Chondrocyte (in vitro differentiated cells): ENCODE measurements at regions not wholly inside any gene's neighbourhood (a gene's known extent, or its start where the extent isn't known, plus 50 kb on each side); places are given as distances from the start of the nearest gene placed in this dataset.

Experiments used
- DNase-seq: peaks from one replicate; pipeline ENCODE4 v3.0.0; 2021; ENCODE audit warnings: mixed read lengths, low spot score
- H3K27ac Mint-ChIP-seq: one replicate; pipeline ENCODE4 v1.8.0; 2021; ENCODE audit warnings: mild to moderate bottlenecking, moderate library complexity, mixed read lengths; ENCODE audit not compliant: unreplicated experiment
- H3K27me3 Mint-ChIP-seq: 2 replicates; pipeline ENCODE4 v1.8.0; 2021; ENCODE audit warnings: low read depth, mixed read lengths
- H3K36me3 Mint-ChIP-seq: 2 replicates; pipeline ENCODE4 v1.8.0; 2021; ENCODE audit warnings: low read depth, mixed read lengths
- H3K4me1 Mint-ChIP-seq: 2 replicates; pipeline ENCODE4 v1.8.0; 2021; ENCODE audit warnings: low read depth, mild to moderate bottlenecking, mixed read lengths
- H3K4me3 Mint-ChIP-seq: one replicate; pipeline ENCODE4 v1.8.0; 2021; ENCODE audit warnings: mild to moderate bottlenecking, moderate library complexity, mixed read lengths; ENCODE audit not compliant: unreplicated experiment
- H3K9me3 Mint-ChIP-seq: 2 replicates; pipeline ENCODE4 v1.8.0; 2021; ENCODE audit warnings: low read depth, mixed read lengths
- CTCF ChIP-seq: fragments of 200-600 bp; sonication (generic); IDR thresholded peaks from 2 replicates; pipeline ENCODE4 v1.5.0; 2021; ENCODE audit warnings: antibody characterized with exemption, mild to moderate bottlenecking, moderate library complexity

GRCh38 chr7:68846811-68847325, 751.4 kb upstream of the AUTS2 start:
- Mint-ChIP-seq H3K27ac (no peak overlapping the region), H3K27me3 (peaks cover 10% of the 10 kb centered on the region), H3K4me3 (no peak overlapping the region), H3K9me3 (no peaks in the 10 kb centered on the region), H3K36me3 (no peaks in the 10 kb centered on the region), H3K4me1 (no peaks in the 10 kb centered on the region)
- no peak for TF ChIP-seq CTCF
- no peak for DNase-seq

GRCh38 chr7:68853254-68853653, 745.0 kb upstream of the AUTS2 start:
- Mint-ChIP-seq H3K4me3 (no peak overlapping the region), H3K4me1 (no peaks in the 10 kb centered on the region), H3K36me3 (no peaks in the 10 kb centered on the region), H3K27ac (no peak overlapping the region), H3K27me3 (no peaks in the 10 kb centered on the region), H3K9me3 (no peaks in the 10 kb centered on the region)
- no peak for DNase-seq
- no peak for TF ChIP-seq CTCF

GRCh38 chr7:68857571-68857970, 740.7 kb upstream of the AUTS2 start:
- H3K36me3 Mint-ChIP-seq, result no peaks in the 10 kb centered on the region

GRCh38 chr7:68858497-68858896, 739.8 kb upstream of the AUTS2 start:
- H3K4me3 Mint-ChIP-seq, result no peak overlapping the region
- no peak overlapping the region for H3K27ac Mint-ChIP-seq
- TF ChIP-seq CTCF, result no peak
- H3K4me1 Mint-ChIP-seq, result no peaks in the 10 kb centered on the region
- no peak for DNase-seq
- H3K36me3 Mint-ChIP-seq, result no peaks in the 10 kb centered on the region
- H3K27me3 Mint-ChIP-seq, result no peaks in the 10 kb centered on the region
- no peaks in the 10 kb centered on the region for H3K9me3 Mint-ChIP-seq

More at GRCh38 chr7:68857571-68857970, 740.7 kb upstream of the AUTS2 start:
- TF ChIP-seq CTCF, result no peak
- Mint-ChIP-seq H3K27ac (no peak overlapping the region), H3K4me1 (no peaks in the 10 kb centered on the region), H3K27me3 (no peaks in the 10 kb centered on the region), H3K9me3 (no peaks in the 10 kb centered on the region), H3K4me3 (no peak overlapping the region)
- DNase-seq, result no peak

GRCh38 chr7:68861171-68861570, 737.1 kb upstream of the AUTS2 start:
- Mint-ChIP-seq H3K27ac (no peak overlapping the region), H3K4me3 (no peak overlapping the region), H3K36me3 (no peaks in the 10 kb centered on the region), H3K9me3 (no peaks in the 10 kb centered on the region), H3K4me1 (no peaks in the 10 kb centered on the region), H3K27me3 (no peaks in the 10 kb centered on the region)
- no peak for DNase-seq
- TF ChIP-seq CTCF, result no peak
